ENCODE measurements at regions not wholly inside any gene's neighbourhood (a gene's known extent, or its start where the extent isn't known, plus 50 kb on each side); places are given as distances from the start of the nearest gene placed in this dataset.

- TF ChIP-seq, protein P1, sequence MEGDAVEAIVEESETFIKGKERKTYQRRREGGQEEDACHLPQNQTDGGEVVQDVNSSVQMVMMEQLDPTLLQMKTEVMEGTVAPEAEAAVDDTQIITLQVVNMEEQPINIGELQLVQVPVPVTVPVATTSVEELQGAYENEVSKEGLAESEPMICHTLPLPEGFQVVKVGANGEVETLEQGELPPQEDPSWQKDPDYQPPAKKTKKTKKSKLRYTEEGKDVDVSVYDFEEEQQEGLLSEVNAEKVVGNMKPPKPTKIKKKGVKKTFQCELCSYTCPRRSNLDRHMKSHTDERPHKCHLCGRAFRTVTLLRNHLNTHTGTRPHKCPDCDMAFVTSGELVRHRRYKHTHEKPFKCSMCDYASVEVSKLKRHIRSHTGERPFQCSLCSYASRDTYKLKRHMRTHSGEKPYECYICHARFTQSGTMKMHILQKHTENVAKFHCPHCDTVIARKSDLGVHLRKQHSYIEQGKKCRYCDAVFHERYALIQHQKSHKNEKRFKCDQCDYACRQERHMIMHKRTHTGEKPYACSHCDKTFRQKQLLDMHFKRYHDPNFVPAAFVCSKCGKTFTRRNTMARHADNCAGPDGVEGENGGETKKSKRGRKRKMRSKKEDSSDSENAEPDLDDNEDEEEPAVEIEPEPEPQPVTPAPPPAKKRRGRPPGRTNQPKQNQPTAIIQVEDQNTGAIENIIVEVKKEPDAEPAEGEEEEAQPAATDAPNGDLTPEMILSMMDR (IDR thresholded peaks at IDR 0.05) = no peak
- TF ChIP-seq ZFX (IDR thresholded peaks at IDR 0.05; ENCODE audit: borderline replicate concordance) = no peak
Observed at GRCh38 chr4:177006331-177006730, 213.6 kb upstream of the VEGFC start.
